SU-DHL-6 (cell line): ENCODE measurements at regions not wholly inside any gene's neighbourhood (a gene's known extent, or its start where the extent isn't known, plus 50 kb on each side); places are given as distances from the start of the nearest gene placed in this dataset.

Experiments
- CTCF ChIP-seq: fragments of 200-600 bp; sonication (generic); IDR thresholded peaks from one replicate; pipeline ENCODE4 v1.5.1; 2017; ENCODE audit warnings: antibody characterized with exemption, mild to moderate bottlenecking, low read length, moderate library complexity; ENCODE audit not compliant: insufficient read depth, poor library complexity, severe bottlenecking
- EZH2phosphoT487 ChIP-seq: fragments of 200-600 bp; sonication (generic), shearing (Covaris generic); conservative IDR thresholded peaks from 2 replicates; pipeline ENCODE4 v1.6.1; 2018; ENCODE audit warnings: mild to moderate bottlenecking, antibody characterized with exemption, low read length, moderate library complexity, mixed read lengths

GRCh38 chr13:59414006-59414405, 749.7 kb downstream of the DIAPH3 start:
- TF ChIP-seq CTCF = no peak
- no peak for TF ChIP-seq EZH2phosphoT487
